BE2C (cell line): ENCODE measurements at regions not wholly inside any gene's neighbourhood (a gene's known extent, or its start where the extent isn't known, plus 50 kb on each side); places are given as distances from the start of the nearest gene placed in this dataset.
"Not testable (repeated sequence)": the region's sequence is repeated elsewhere in the genome, so short reads cannot be mapped to it uniquely, and the experiment has no call there.

Experiments used
- DNase-seq: peaks from one replicate; pipeline ENCODE4 v3.0.0-alpha.2; 2020
- H3K27me3 ChIP-seq: fragments of 250-450 bp; sonication (Bioruptor Pico); 2 replicates; pipeline ENCODE4 v1.5.1; 2020; ENCODE audit warnings: mild to moderate bottlenecking
- H3K36me3 ChIP-seq: fragments of 250-450 bp; sonication (Bioruptor Pico); 2 replicates; pipeline ENCODE4 v1.5.1; 2020; ENCODE audit warnings: mild to moderate bottlenecking
- H3K4me1 ChIP-seq: fragments of 250-450 bp; sonication (Bioruptor Pico); 2 replicates; pipeline ENCODE4 v1.5.1; 2020
- H3K4me3 ChIP-seq: 2 replicates; pipeline ENCODE4 v1.5.1; 2011; ENCODE audit warnings: low read depth, low read length
- H3K9me3 ChIP-seq: fragments of 250-450 bp; sonication (Bioruptor Pico); 2 replicates; pipeline ENCODE4 v1.5.1; 2020
- CTCF ChIP-seq: IDR thresholded peaks from 2 replicates; pipeline ENCODE4 v1.5.1; 2012; ENCODE audit warnings: mild to moderate bottlenecking, low read depth, low read length

GRCh38 chr2:77578354-77578753 is 56.2 kb upstream of the LRRTM4 start:
- no peak for TF ChIP-seq CTCF
- no peak for DNase-seq
- Histone ChIP-seq H3K36me3 (no peaks in the 10 kb centered on the region), H3K4me1 (no peaks in the 10 kb centered on the region), H3K4me3 (no peak overlapping the region), H3K27me3 (no peaks in the 10 kb centered on the region), H3K9me3 (no peaks in the 10 kb centered on the region)

GRCh38 chr2:77579076-77579769 is 57.0 kb upstream of the LRRTM4 start:
- no peaks in the 10 kb centered on the region for H3K9me3 ChIP-seq
- DNase-seq: no peak
- TF ChIP-seq CTCF: no peak

GRCh38 chr2:77588438-77588837 is 66.3 kb upstream of the LRRTM4 start:
- no peak for TF ChIP-seq CTCF

More at GRCh38 chr2:77579076-77579769, 57.0 kb upstream of the LRRTM4 start:
- Histone ChIP-seq H3K27me3 (no peaks in the 10 kb centered on the region), H3K4me1 (no peaks in the 10 kb centered on the region), H3K36me3 (no peaks in the 10 kb centered on the region), H3K4me3 (no peak overlapping the region)

GRCh38 chr2:77590298-77590917 is 68.2 kb upstream of the LRRTM4 start:
- Histone ChIP-seq H3K9me3 (no peaks in the 10 kb centered on the region), H3K36me3 (no peaks in the 10 kb centered on the region), H3K27me3 (no peaks in the 10 kb centered on the region), H3K4me3 (no peak overlapping the region), H3K4me1 (no peaks in the 10 kb centered on the region)
- DNase-seq: no peak
- no peak for TF ChIP-seq CTCF

More at GRCh38 chr2:77588438-77588837, 66.3 kb upstream of the LRRTM4 start:
- Histone ChIP-seq H3K36me3 (no peaks in the 10 kb centered on the region), H3K27me3 (no peaks in the 10 kb centered on the region), H3K9me3 (no peaks in the 10 kb centered on the region), H3K4me1 (no peaks in the 10 kb centered on the region), H3K4me3 (no peak overlapping the region)
- no peak for DNase-seq

GRCh38 chr2:77592955-77593354 is 70.8 kb upstream of the LRRTM4 start:
- not testable (repeated sequence) for H3K4me3 ChIP-seq

GRCh38 chr2:77602771-77603170 is 80.6 kb upstream of the LRRTM4 start:
- no peak for DNase-seq
- Histone ChIP-seq H3K9me3 (no peaks in the 10 kb centered on the region), H3K4me1 (no peaks in the 10 kb centered on the region), H3K4me3 (no peak overlapping the region), H3K36me3 (no peaks in the 10 kb centered on the region), H3K27me3 (no peaks in the 10 kb centered on the region)
- no peak for TF ChIP-seq CTCF

More at GRCh38 chr2:77592955-77593354, 70.8 kb upstream of the LRRTM4 start:
- not testable (repeated sequence) for DNase-seq, H3K27me3 ChIP-seq, H3K36me3 ChIP-seq, H3K9me3 ChIP-seq, H3K4me1 ChIP-seq
